Calu3 (cell line): ENCODE measurements at regions not wholly inside any gene's neighbourhood (a gene's known extent, or its start where the extent isn't known, plus 50 kb on each side); places are given as distances from the start of the nearest gene placed in this dataset.

ENCODE experiments used
- BruUV-seq: library from RNA; stranded (reverse); fragments of 400-500 nt; replicated peaks from 2 replicates; lab custom pipeline; 2021; lab: Mats Ljungman, UMichigan
- CTCF ChIA-PET: fragments of 300-600 bp; sonication (Branson Sonifier 250); formaldehyde crosslinking; loops from one replicate; lab custom pipeline; 2022; ENCODE audit warnings: antibody characterized with exemption; lab: Charles Lee
- DNase-seq: peaks from one replicate; pipeline ENCODE4 v3.0.0; 2022
- H3K27ac Mint-ChIP-seq: one replicate; pipeline ENCODE4 v1.8.0; 2022; ENCODE audit warnings: mixed read lengths; ENCODE audit not compliant: unreplicated experiment
- H3K27me3 Mint-ChIP-seq: one replicate; pipeline ENCODE4 v1.8.0; 2022; ENCODE audit warnings: mixed read lengths; ENCODE audit not compliant: unreplicated experiment
- H3K36me3 Mint-ChIP-seq: one replicate; pipeline ENCODE4 v1.8.0; 2022; ENCODE audit warnings: mild to moderate bottlenecking, moderate library complexity, mixed read lengths; ENCODE audit not compliant: insufficient read depth, unreplicated experiment
- H3K4me1 Mint-ChIP-seq: one replicate; pipeline ENCODE4 v1.8.0; 2022; ENCODE audit warnings: mild to moderate bottlenecking, low read depth, mixed read lengths; ENCODE audit not compliant: unreplicated experiment
- H3K4me3 Mint-ChIP-seq: one replicate; pipeline ENCODE4 v1.8.0; 2022; ENCODE audit warnings: mild to moderate bottlenecking, low read depth, moderate library complexity, mixed read lengths; ENCODE audit not compliant: unreplicated experiment
- H3K9me3 Mint-ChIP-seq: one replicate; pipeline ENCODE4 v1.8.0; 2022; ENCODE audit warnings: low read depth, mixed read lengths; ENCODE audit not compliant: unreplicated experiment
- CTCF ChIP-seq: fragments of 200-600 bp; IDR thresholded peaks from one replicate; pipeline ENCODE4 v1.8.0; 2022; ENCODE audit warnings: antibody characterized with exemption; ENCODE audit not compliant: unreplicated experiment
- intact Hi-C: fragments of 100-400 bp; cut with micrococcal nuclease; formaldehyde crosslinking; loops from one replicate; pipeline ENCODE4 v1.10.0; 2022; ENCODE audit not compliant: unreplicated experiment

DNA sequence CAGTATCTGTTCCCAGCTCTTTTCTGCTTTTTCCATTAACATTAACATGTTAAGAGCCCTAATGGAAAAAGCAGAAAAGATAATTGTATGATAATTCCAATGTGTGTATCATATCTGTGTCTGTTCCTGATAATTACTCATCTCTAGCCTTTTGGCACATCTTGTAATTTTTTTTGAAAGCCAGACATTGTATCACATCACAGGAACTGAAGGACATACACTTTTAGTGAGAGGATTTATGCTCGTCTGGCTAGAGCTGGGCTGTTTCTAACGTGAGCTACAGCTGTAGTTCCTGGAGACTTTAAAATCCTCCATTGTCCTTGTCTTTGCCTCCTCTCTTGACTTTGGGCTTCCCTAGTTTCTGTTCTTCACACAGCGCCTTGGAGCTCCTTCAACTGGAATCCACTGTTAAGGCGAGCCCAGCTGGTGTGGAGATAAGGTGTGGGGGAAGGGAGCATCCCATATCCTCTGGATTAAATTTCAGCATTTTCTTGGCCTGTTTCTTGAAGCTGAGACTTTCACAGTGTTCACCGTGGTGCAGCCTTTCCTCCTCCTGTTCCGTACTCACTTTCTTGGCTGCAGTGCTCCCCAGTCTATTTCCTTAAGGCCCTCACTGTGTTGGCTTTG lies 211.5 kb downstream of the GALR1 start:
- Mint-ChIP-seq H3K36me3 (no peaks in the 10 kb centered on the region), H3K9me3 (peaks cover 25% of the 10 kb centered on the region), H3K4me1 (no peaks in the 10 kb centered on the region), H3K27me3 (no peaks in the 10 kb centered on the region), H3K4me3 (no peak overlapping the region), H3K27ac (no peak overlapping the region)
- DNase-seq, result no peak
- CTCF ChIA-PET, result no interaction called here
- no peak for TF ChIP-seq CTCF
- intact Hi-C loops, result loop anchor here (10.0 kb wide), 1 partner anchor 476 kb away; no protein-coding TSS in a partner anchor
- BruUV-seq, result no TSS peak

DNA sequence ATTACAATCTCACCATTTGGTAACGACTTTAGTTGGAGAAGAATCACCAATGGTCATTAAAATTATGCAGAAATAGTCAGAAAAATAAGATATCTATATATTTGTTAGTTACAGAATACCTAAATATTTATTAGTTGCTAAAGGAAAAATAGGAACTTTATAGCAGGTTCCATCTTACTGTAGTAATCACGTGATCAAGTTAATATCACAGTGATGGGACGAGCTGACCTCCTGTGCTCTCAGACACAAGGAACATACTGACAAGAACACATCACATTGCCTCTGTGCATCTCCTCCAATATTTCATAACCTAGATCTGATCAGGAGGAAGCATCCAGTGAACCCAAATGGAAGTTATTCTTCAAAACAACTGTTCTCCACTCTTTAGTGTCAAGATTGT lies 215.3 kb downstream of the GALR1 start:
- Mint-ChIP-seq H3K4me3 (no peak overlapping the region), H3K9me3 (peaks cover 22% of the 10 kb centered on the region), H3K36me3 (no peaks in the 10 kb centered on the region), H3K4me1 (no peaks in the 10 kb centered on the region), H3K27me3 (no peaks in the 10 kb centered on the region), H3K27ac (no peak overlapping the region)
- no peak for TF ChIP-seq CTCF
- no TSS peak for BruUV-seq
- intact Hi-C loops, result loop anchor here (10.0 kb wide), 1 partner anchor 480 kb away; no protein-coding TSS in a partner anchor
- no peak for DNase-seq
- CTCF ChIA-PET, result no interaction called here

DNA sequence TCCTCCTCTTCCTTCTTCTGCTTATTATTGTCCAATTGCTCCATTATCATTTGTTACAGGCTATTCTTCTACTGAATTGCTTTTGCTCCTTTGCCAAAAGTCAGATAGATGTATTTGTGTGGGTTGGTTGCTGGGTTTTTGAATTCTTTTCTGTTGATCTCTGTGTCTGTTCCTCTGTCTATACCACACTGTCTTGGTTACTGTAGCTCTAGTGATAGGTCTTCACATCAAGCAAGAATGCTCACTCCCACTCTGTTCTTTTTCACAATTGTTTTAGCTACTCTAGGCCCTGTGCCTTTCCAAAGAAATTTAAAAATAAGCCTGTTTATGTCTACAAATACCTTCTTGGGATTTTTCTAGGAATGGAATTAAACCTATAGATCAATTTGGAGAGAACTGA lies 217.2 kb downstream of the GALR1 start:
- Mint-ChIP-seq H3K9me3 (peaks cover 22% of the 10 kb centered on the region), H3K36me3 (no peaks in the 10 kb centered on the region), H3K4me1 (no peaks in the 10 kb centered on the region), H3K27ac (no peak overlapping the region), H3K4me3 (no peak overlapping the region), H3K27me3 (no peaks in the 10 kb centered on the region)
- no TSS peak for BruUV-seq
- TF ChIP-seq CTCF, result no peak
- CTCF ChIA-PET, result no interaction called here
- intact Hi-C loops, result loop anchor here (10.0 kb wide), 1 partner anchor 482 kb away; no protein-coding TSS in a partner anchor
- no peak for DNase-seq

- Mint-ChIP-seq H3K9me3 (peaks cover 16% of the 10 kb centered on the region), H3K4me3 (no peak overlapping the region), H3K27ac (no peak overlapping the region), H3K27me3 (no peaks in the 10 kb centered on the region), H3K36me3 (no peaks in the 10 kb centered on the region), H3K4me1 (no peaks in the 10 kb centered on the region)
- no TSS peak for BruUV-seq
- no peak for TF ChIP-seq CTCF
- CTCF ChIA-PET, result no interaction called here
- intact Hi-C loops, result loop anchor here (10.0 kb wide), 1 partner anchor 484 kb away; no protein-coding TSS in a partner anchor
- DNase-seq, result no peak
These were observed 219.5 kb downstream of the GALR1 start for GRCh38 chr18:77469131-77469530.
